Suprapubic skin (tissue), 4 donors: ENCODE measurements at regions not wholly inside any gene's neighbourhood (a gene's known extent, or its start where the extent isn't known, plus 50 kb on each side); places are given as distances from the start of the nearest gene placed in this dataset.

Source experiments
- CTCF ChIP-seq, 2 donors: fragments of 200-600 bp in 1 of 2; fragments of 450-650 bp in 1 of 2; sonication (generic) in 1 of 2; IDR thresholded peaks; one replicate each; pipeline ENCODE4 v1.5.1; 2016 to 2019; ENCODE audit warnings: antibody characterized with exemption in 2 of 2, mild to moderate bottlenecking in 1 of 2, moderate library complexity in 1 of 2
- EP300 ChIP-seq: sonication (generic); formaldehyde crosslinking; IDR thresholded peaks from one replicate; pipeline ENCODE4 v1.6.1; 2017; ENCODE audit warnings: antibody characterized with exemption
- POLR2A ChIP-seq, 2 donors: fragments of 450-650 bp; IDR thresholded peaks; one replicate each; pipeline ENCODE4 v1.6.1; 2017; ENCODE audit warnings: antibody characterized with exemption in 2 of 2, mild to moderate bottlenecking in 2 of 2, moderate library complexity in 2 of 2
- POLR2AphosphoS5 ChIP-seq, 3 donors: sonication (generic); formaldehyde crosslinking; IDR thresholded peaks; one replicate each; pipeline ENCODE4 v1.6.1; 2017; ENCODE audit warnings: antibody characterized with exemption in 3 of 3

GRCh38 chr11:30775233-30775522 lies 189.0 kb upstream of the MPPED2 start:
- TF ChIP-seq CTCF (IDR thresholded peaks at IDR 0.05): no peak
- TF ChIP-seq POLR2AphosphoS5 (IDR thresholded peaks at IDR 0.05): no peak
- TF ChIP-seq POLR2A (IDR thresholded peaks at IDR 0.05): no peak
- TF ChIP-seq EP300: no peak
